Fibroblast of the aortic adventitia (primary cell): ENCODE measurements at regions not wholly inside any gene's neighbourhood (a gene's known extent, or its start where the extent isn't known, plus 50 kb on each side); places are given as distances from the start of the nearest gene placed in this dataset.

Experiments used
- DNase-seq: peaks from one replicate; pipeline ENCODE4 v3.0.0-alpha.2; 2010; ENCODE audit warnings: low read depth
- H3K4me3 ChIP-seq: 2 replicates; pipeline ENCODE4 v1.5.1; 2011; ENCODE audit warnings: low read depth, mild to moderate bottlenecking, control low read depth, low read length, moderate library complexity
- CTCF ChIP-seq: IDR thresholded peaks from 2 replicates; pipeline ENCODE4 v1.5.1; 2011; ENCODE audit warnings: mild to moderate bottlenecking, low read length, control low read depth, inconsistent platforms; ENCODE audit not compliant: insufficient read depth

- no peak for DNase-seq
- no peak for TF ChIP-seq CTCF
- no peak overlapping the region for H3K4me3 ChIP-seq
Observed at GRCh38 chr2:220159738-220160137, 532.3 kb downstream of the SLC4A3 start.

GRCh38 chr2:220162320-220162719 is 534.9 kb downstream of the SLC4A3 start:
- H3K4me3 ChIP-seq, result no peak overlapping the region
- TF ChIP-seq CTCF, result no peak
- peak; percentile 70 for DNase-seq

DNA sequence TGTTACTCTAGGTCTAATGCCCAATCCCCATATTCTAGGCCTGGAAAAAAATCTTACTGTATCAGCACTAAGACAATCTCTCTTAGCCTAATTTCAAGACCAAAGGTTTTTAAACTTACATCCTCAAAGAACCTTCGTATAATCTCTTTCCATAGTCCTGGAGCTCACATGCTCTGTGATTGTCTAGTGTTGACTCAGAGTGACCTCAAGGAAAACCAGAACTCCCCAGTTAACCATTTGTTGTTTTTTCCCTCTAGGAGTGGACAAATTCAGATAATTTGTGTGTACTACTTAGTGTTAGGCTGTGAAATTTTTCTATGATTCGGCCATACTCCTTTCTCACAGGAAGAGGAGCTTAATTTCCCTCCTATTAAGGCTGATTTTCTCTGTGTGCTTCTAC is 536.1 kb downstream of the SLC4A3 start:
- H3K4me3 ChIP-seq, result no peak overlapping the region
- DNase-seq, result peak; percentile 21
- TF ChIP-seq CTCF, result no peak

GRCh38 chr2:220165401-220165800 is 538.0 kb downstream of the SLC4A3 start:
- no peak overlapping the region for H3K4me3 ChIP-seq
- DNase-seq, result no peak
- no peak for TF ChIP-seq CTCF

- DNase-seq, result no peak
- H3K4me3 ChIP-seq, result no peak overlapping the region
- TF ChIP-seq CTCF, result no peak
Observed at GRCh38 chr2:220166616-220167015, 539.2 kb downstream of the SLC4A3 start.

GRCh38 chr2:220167956-220168355 is 540.5 kb downstream of the SLC4A3 start:
- no peak for DNase-seq
- no peak for TF ChIP-seq CTCF
- H3K4me3 ChIP-seq, result no peak overlapping the region

DNA sequence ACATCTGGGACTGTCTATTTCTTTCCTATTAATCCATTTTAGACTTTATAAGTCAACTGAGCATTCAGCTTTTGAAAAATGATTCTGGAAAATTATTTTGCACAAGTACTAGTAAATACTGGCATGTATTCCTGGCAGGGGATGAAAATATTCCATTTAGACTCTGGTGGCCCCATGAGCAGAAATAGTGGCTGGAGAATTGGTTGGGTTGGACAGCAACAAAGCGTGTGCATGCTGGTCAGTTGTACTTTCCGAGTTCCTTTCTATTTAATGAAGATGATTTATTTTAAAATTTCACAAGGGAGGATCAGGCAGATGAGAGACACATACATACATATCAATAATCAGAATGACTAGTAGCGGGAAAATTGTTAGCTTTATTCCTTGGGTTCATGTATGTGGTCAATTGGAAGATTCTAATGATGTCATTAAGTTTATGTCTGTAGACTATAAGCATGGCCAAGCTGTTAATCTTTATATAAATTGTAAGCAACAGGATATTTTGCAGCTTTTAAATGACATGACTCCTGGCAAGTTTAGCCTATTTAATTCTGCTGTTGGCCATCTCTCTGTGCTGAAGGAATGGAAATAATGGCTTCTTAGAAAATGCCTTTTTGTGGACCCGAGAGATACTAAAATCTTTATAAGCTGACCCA is 541.6 kb downstream of the SLC4A3 start:
- H3K4me3 ChIP-seq, result no peak overlapping the region
- no peak for DNase-seq
- no peak for TF ChIP-seq CTCF
